ENCODE measurements at regions not wholly inside any gene's neighbourhood (a gene's known extent, or its start where the extent isn't known, plus 50 kb on each side); places are given as distances from the start of the nearest gene placed in this dataset.

DNA sequence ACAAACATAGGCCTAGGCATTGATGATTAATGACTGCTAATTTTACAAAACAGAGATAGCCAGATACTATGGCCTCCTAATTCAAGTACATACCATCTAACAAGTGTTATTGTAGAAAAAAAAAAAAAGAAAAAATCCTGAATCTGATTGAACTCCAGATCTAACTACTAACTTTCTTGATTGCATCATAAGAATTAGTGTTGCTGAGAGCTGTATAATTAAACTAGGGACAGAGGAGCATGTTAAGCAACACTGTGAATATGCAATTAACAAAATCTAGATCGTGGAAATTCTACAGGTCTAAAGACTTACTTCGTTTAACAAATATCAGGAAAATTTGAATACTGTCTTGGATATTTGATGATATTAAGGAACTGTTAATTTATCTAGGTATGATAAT lies 208.3 kb upstream of the ZNF608 start:
- TF ChIP-seq, protein P1, sequence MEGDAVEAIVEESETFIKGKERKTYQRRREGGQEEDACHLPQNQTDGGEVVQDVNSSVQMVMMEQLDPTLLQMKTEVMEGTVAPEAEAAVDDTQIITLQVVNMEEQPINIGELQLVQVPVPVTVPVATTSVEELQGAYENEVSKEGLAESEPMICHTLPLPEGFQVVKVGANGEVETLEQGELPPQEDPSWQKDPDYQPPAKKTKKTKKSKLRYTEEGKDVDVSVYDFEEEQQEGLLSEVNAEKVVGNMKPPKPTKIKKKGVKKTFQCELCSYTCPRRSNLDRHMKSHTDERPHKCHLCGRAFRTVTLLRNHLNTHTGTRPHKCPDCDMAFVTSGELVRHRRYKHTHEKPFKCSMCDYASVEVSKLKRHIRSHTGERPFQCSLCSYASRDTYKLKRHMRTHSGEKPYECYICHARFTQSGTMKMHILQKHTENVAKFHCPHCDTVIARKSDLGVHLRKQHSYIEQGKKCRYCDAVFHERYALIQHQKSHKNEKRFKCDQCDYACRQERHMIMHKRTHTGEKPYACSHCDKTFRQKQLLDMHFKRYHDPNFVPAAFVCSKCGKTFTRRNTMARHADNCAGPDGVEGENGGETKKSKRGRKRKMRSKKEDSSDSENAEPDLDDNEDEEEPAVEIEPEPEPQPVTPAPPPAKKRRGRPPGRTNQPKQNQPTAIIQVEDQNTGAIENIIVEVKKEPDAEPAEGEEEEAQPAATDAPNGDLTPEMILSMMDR (IDR thresholded peaks at IDR 0.05; ENCODE audit: insufficient read depth, low read depth, low read length): no peak
- no peak for DNase-seq (ENCODE audit: low read depth)
- no peak overlapping the region for H3K4me3 ChIP-seq (ENCODE audit: low read depth, low read length)

DNA sequence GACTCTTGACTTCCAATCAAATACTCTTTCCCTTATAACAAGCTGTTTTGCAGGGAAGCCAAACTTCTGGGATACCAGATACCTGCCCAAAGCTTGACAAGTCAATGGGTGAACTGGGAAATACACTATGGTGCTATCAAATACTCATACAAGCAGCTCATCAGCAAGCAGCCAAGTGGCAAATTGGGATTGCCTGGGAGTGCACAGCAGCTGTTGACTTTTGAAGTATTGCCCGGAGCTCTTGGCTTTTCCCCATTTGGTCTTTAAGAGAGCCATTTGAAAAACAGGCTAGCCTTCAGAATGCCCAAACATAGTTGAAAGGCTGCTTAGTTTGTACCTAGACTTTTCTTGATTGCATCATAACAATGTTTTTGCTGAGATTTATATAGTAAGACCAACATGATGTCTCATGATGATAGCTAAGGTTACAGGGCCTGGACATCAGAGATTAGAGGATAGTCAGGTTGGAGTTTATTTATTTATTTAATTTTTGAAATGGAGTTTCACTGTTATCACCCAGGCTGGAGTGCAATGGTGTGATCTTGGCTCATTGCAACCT lies 210.1 kb upstream of the ZNF608 start:
- no peak for DNase-seq (ENCODE audit: low read depth)
- TF ChIP-seq, protein P1 (IDR thresholded peaks at IDR 0.05; ENCODE audit: insufficient read depth, low read depth, low read length): no peak
- H3K4me3 ChIP-seq (ENCODE audit: low read depth, low read length): no peak overlapping the region

DNA sequence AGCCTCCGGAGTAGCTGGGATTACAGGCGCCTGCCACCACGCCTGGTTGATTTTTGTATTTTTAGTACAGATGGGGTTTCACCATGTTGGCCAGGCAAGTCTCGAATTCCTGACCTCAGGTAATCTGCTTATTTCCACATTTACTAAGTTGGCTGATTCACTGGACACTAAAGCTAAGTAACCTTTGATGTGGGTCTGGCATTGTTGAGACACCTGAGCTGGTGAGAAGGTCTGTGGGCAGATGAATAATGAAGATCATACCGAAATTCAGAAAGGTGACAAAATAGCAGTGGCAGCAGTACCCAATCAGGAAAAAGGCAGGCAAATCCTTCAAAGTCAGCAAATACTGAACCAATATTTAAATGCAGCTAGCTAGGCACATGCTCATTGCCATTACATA lies 210.6 kb upstream of the ZNF608 start:
- no peak for DNase-seq (ENCODE audit: low read depth)
- TF ChIP-seq, protein P1 (IDR thresholded peaks at IDR 0.05; ENCODE audit: insufficient read depth, low read depth, low read length): no peak
- H3K4me3 ChIP-seq (ENCODE audit: low read depth, low read length): no peak overlapping the region

GRCh38 chr5:124960266-124960665 lies 213.8 kb upstream of the ZNF608 start:
- H3K4me3 ChIP-seq (ENCODE audit: low read depth, low read length): no peak overlapping the region
- DNase-seq (ENCODE audit: low read depth): no peak
- TF ChIP-seq, protein P1 (IDR thresholded peaks at IDR 0.05; ENCODE audit: insufficient read depth, low read depth, low read length): no peak

GRCh38 chr5:124961521-124961920 lies 215.1 kb upstream of the ZNF608 start:
- TF ChIP-seq, protein P1 (IDR thresholded peaks at IDR 0.05; ENCODE audit: insufficient read depth, low read depth, low read length): no peak
- no peak overlapping the region for H3K4me3 ChIP-seq (ENCODE audit: low read depth, low read length)
- no peak for DNase-seq (ENCODE audit: low read depth)

- TF ChIP-seq, protein P1 (IDR thresholded peaks at IDR 0.05; ENCODE audit: insufficient read depth, low read depth, low read length): no peak
- DNase-seq (ENCODE audit: low read depth): no peak
Observed at GRCh38 chr5:124962111-124962510, 215.7 kb upstream of the ZNF608 start.

DNA sequence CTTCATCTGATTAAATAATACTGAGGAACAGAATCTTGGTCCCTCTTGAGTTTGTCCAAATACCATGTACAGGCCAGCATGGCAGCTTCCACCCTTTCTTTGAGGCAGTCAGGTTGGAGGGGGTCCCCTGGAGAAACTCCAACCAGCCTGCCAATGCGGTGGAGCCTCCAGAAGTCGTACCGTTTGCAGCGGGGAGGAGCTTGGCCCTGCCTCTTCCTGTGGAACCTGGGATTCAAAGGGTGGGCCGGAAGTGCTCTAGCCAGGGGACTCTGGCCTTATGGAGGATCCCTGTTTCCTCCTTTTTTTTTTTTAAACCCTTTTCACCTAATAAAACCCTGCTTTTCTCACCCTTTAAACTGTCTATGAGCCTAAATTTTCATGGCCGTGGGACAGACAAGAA lies 216.3 kb upstream of the ZNF608 start:
- TF ChIP-seq, protein P1 (IDR thresholded peaks at IDR 0.05; ENCODE audit: insufficient read depth, low read depth, low read length): no peak
- no peak for DNase-seq (ENCODE audit: low read depth)
- H3K4me3 ChIP-seq (ENCODE audit: low read depth, low read length): no peak overlapping the region

More at GRCh38 chr5:124962111-124962510, 215.7 kb upstream of the ZNF608 start:
- no peak overlapping the region for H3K4me3 ChIP-seq (ENCODE audit: low read depth, low read length)

Measured in fibroblast of villous mesenchyme (primary cell).